ENCODE measurements at regions not wholly inside any gene's neighbourhood (a gene's known extent, or its start where the extent isn't known, plus 50 kb on each side); places are given as distances from the start of the nearest gene placed in this dataset.

GRCh38 chr21:38929652-38930051 is 123.9 kb downstream of the ETS2 start:
- TF ChIP-seq EZH2 (IDR thresholded peaks at IDR 0.05; ENCODE audit: borderline replicate concordance) (no peak), CTCF (IDR thresholded peaks at IDR 0.05; ENCODE audit: poor library complexity) (no peak)
